Right lobe of liver (tissue), 4 donors: ENCODE measurements at regions not wholly inside any gene's neighbourhood (a gene's known extent, or its start where the extent isn't known, plus 50 kb on each side); places are given as distances from the start of the nearest gene placed in this dataset.

Source experiments
- CTCF ChIP-seq, 4 donors: fragments of 200-600 bp in 3 of 4; fragments of 450-650 bp in 1 of 4; IDR thresholded peaks; one replicate each; pipeline versions ENCODE4 v1.5.1 to v1.8.0; 2016 to 2022; ENCODE audit warnings: antibody characterized with exemption in 4 of 4, mild to moderate bottlenecking in 2 of 4
- POLR2A ChIP-seq: fragments of 450-650 bp; IDR thresholded peaks from one replicate; pipeline ENCODE4 v1.6.1; 2017; ENCODE audit warnings: antibody characterized with exemption, mild to moderate bottlenecking
- donor health status: DM: no; HTN: no; CAD: no.
- donor health status: DM: no; HTN: no; CAD: no.
- donor health status: DM: no; HTN: yes; CAD: no.

- TF ChIP-seq CTCF (IDR thresholded peaks at IDR 0.05) (peak; percentile 47 to 67 (median 63)), POLR2A (no peak)
These were observed 647.8 kb downstream of the TAF11L14 start for GRCh38 chr5:18281947-18282581.
